ENCODE measurements at regions not wholly inside any gene's neighbourhood (a gene's known extent, or its start where the extent isn't known, plus 50 kb on each side); places are given as distances from the start of the nearest gene placed in this dataset.

DNA sequence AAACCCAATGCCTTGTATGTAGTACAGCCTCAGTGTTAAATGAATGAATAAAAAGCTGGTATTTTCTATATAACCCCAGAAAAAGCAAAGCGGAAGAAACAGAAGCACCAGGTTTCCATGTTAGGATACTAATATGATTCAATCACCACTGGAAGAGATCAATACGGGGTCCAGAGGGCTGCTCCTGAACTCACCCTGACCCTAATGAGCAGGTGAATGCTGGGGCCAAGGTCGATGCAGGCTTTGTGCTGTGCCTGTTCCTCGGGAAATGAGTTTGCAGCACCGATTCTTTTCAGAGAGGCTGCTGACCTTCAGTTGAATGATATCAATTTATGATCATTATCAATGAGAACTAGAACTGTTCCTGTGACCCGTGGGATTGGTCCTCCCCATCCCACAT is 228.5 kb downstream of the CDCA7 start:
- TF ChIP-seq, protein P1, sequence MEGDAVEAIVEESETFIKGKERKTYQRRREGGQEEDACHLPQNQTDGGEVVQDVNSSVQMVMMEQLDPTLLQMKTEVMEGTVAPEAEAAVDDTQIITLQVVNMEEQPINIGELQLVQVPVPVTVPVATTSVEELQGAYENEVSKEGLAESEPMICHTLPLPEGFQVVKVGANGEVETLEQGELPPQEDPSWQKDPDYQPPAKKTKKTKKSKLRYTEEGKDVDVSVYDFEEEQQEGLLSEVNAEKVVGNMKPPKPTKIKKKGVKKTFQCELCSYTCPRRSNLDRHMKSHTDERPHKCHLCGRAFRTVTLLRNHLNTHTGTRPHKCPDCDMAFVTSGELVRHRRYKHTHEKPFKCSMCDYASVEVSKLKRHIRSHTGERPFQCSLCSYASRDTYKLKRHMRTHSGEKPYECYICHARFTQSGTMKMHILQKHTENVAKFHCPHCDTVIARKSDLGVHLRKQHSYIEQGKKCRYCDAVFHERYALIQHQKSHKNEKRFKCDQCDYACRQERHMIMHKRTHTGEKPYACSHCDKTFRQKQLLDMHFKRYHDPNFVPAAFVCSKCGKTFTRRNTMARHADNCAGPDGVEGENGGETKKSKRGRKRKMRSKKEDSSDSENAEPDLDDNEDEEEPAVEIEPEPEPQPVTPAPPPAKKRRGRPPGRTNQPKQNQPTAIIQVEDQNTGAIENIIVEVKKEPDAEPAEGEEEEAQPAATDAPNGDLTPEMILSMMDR (conservative IDR thresholded peaks at IDR 0.05; ENCODE audit: low read depth, low read length) = no peak
- TF ChIP-seq EZH2 (IDR thresholded peaks at IDR 0.05; ENCODE audit: borderline replicate concordance, low read depth, low read length, poor library complexity, severe bottlenecking) = no peak

Measured in A673 (cell line).